ENCODE measurements at regions not wholly inside any gene's neighbourhood (a gene's known extent, or its start where the extent isn't known, plus 50 kb on each side); places are given as distances from the start of the nearest gene placed in this dataset.

GRCh38 chr1:157292302-157292701 lies 154.1 kb upstream of the ETV3 start:
- DNase-seq (ENCODE audit: low spot score) = no peak

GRCh38 chr1:157291083-157291482 lies 152.9 kb upstream of the ETV3 start:
- DNase-seq (ENCODE audit: low spot score) = no peak

GRCh38 chr1:157289424-157290105 lies 151.4 kb upstream of the ETV3 start:
- no peak for DNase-seq (ENCODE audit: low spot score)

- DNase-seq (ENCODE audit: low spot score) = no peak
Measured at GRCh38 chr1:157288996-157289395, 150.8 kb upstream of the ETV3 start.

GRCh38 chr1:157288492-157288891 lies 150.3 kb upstream of the ETV3 start:
- no peak for DNase-seq (ENCODE audit: low spot score)

- DNase-seq (ENCODE audit: low spot score) = no peak
Measured at GRCh38 chr1:157288006-157288405, 149.8 kb upstream of the ETV3 start.

- DNase-seq (ENCODE audit: low spot score) = no peak
Measured at GRCh38 chr1:157287462-157287861, 149.3 kb upstream of the ETV3 start.

- DNase-seq (ENCODE audit: low spot score) = no peak
Measured at GRCh38 chr1:157286646-157287420, 148.6 kb upstream of the ETV3 start.

GRCh38 chr1:157286096-157286495 lies 147.9 kb upstream of the ETV3 start:
- DNase-seq (ENCODE audit: low spot score) = no peak

GRCh38 chr1:157284451-157284850 lies 146.3 kb upstream of the ETV3 start:
- no peak for DNase-seq (ENCODE audit: low spot score)

GRCh38 chr1:157279802-157280140 lies 141.6 kb upstream of the ETV3 start:
- no peak for DNase-seq (ENCODE audit: low spot score)

- no peak for DNase-seq (ENCODE audit: low spot score)
Measured at GRCh38 chr1:157279138-157279801, 141.1 kb upstream of the ETV3 start.

- no peak for DNase-seq (ENCODE audit: low spot score)
Measured at GRCh38 chr1:157278383-157279137, 140.4 kb upstream of the ETV3 start.

GRCh38 chr1:157277913-157278312 lies 139.7 kb upstream of the ETV3 start:
- no peak for DNase-seq (ENCODE audit: low spot score)

- DNase-seq (ENCODE audit: low spot score) = no peak
Measured at GRCh38 chr1:157277281-157277680, 139.1 kb upstream of the ETV3 start.

GRCh38 chr1:157274698-157275534 lies 136.7 kb upstream of the ETV3 start:
- no peak for DNase-seq (ENCODE audit: low spot score)

GRCh38 chr1:157272729-157273524 lies 134.7 kb upstream of the ETV3 start:
- DNase-seq (ENCODE audit: low spot score) = no peak

GRCh38 chr1:157272264-157272663 lies 134.1 kb upstream of the ETV3 start:
- no peak for DNase-seq (ENCODE audit: low spot score)

GRCh38 chr1:157270705-157271274 lies 132.6 kb upstream of the ETV3 start:
- DNase-seq (ENCODE audit: low spot score) = no peak
